BE2C (cell line): ENCODE measurements at regions not wholly inside any gene's neighbourhood (a gene's known extent, or its start where the extent isn't known, plus 50 kb on each side); places are given as distances from the start of the nearest gene placed in this dataset.

Experiments used
- DNase-seq: peaks from one replicate; pipeline ENCODE4 v3.0.0-alpha.2; 2020
- H3K27me3 ChIP-seq: fragments of 250-450 bp; sonication (Bioruptor Pico); 2 replicates; pipeline ENCODE4 v1.5.1; 2020; ENCODE audit warnings: mild to moderate bottlenecking
- H3K36me3 ChIP-seq: fragments of 250-450 bp; sonication (Bioruptor Pico); 2 replicates; pipeline ENCODE4 v1.5.1; 2020; ENCODE audit warnings: mild to moderate bottlenecking
- H3K4me1 ChIP-seq: fragments of 250-450 bp; sonication (Bioruptor Pico); 2 replicates; pipeline ENCODE4 v1.5.1; 2020
- H3K4me3 ChIP-seq: 2 replicates; pipeline ENCODE4 v1.5.1; 2011; ENCODE audit warnings: low read depth, low read length
- H3K9me3 ChIP-seq: fragments of 250-450 bp; sonication (Bioruptor Pico); 2 replicates; pipeline ENCODE4 v1.5.1; 2020
- TF ChIP-seq, protein P1 (sequence below): IDR thresholded peaks from 2 replicates; pipeline ENCODE4 v1.5.1; 2012; ENCODE audit warnings: mild to moderate bottlenecking, low read depth, low read length

GRCh38 chr16:86881118-86881510 is 302.8 kb downstream of the FOXL1 start:
- H3K36me3 ChIP-seq = no peaks in the 10 kb centered on the region
- TF ChIP-seq, protein P1, sequence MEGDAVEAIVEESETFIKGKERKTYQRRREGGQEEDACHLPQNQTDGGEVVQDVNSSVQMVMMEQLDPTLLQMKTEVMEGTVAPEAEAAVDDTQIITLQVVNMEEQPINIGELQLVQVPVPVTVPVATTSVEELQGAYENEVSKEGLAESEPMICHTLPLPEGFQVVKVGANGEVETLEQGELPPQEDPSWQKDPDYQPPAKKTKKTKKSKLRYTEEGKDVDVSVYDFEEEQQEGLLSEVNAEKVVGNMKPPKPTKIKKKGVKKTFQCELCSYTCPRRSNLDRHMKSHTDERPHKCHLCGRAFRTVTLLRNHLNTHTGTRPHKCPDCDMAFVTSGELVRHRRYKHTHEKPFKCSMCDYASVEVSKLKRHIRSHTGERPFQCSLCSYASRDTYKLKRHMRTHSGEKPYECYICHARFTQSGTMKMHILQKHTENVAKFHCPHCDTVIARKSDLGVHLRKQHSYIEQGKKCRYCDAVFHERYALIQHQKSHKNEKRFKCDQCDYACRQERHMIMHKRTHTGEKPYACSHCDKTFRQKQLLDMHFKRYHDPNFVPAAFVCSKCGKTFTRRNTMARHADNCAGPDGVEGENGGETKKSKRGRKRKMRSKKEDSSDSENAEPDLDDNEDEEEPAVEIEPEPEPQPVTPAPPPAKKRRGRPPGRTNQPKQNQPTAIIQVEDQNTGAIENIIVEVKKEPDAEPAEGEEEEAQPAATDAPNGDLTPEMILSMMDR = no peak
- no peak overlapping the region for H3K4me3 ChIP-seq
- no peaks in the 10 kb centered on the region for H3K9me3 ChIP-seq
- H3K27me3 ChIP-seq = no peaks in the 10 kb centered on the region; the same call in 1 of the 2 replicates
- no peaks in the 10 kb centered on the region for H3K4me1 ChIP-seq
- DNase-seq = no peak

DNA sequence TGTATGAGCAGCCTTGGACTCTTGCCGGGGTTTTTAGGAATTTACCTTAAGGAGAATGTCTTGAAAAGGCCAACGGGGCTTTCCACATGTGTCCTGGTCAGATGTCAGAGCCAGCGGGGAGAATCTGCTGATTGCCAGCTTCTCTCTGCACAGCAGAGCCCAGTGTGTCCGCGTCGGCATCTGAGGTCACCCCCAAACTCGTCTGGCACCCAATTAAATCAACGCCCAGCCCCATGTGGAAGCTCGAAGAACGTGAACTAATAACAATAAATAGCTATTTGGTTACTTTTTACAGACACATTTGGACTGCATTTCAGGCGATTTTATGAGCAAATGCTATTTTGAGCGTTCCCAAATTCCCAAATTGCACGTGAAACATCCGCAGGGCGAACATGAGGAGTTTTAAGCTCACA is 303.5 kb downstream of the FOXL1 start:
- no peak for DNase-seq
- no peak overlapping the region for H3K4me3 ChIP-seq
- no peaks in the 10 kb centered on the region; the same call in 1 of the 2 replicates for H3K27me3 ChIP-seq
- no peaks in the 10 kb centered on the region for H3K9me3 ChIP-seq
- H3K36me3 ChIP-seq = no peaks in the 10 kb centered on the region
- no peaks in the 10 kb centered on the region for H3K4me1 ChIP-seq
- TF ChIP-seq, protein P1 = no peak

DNA sequence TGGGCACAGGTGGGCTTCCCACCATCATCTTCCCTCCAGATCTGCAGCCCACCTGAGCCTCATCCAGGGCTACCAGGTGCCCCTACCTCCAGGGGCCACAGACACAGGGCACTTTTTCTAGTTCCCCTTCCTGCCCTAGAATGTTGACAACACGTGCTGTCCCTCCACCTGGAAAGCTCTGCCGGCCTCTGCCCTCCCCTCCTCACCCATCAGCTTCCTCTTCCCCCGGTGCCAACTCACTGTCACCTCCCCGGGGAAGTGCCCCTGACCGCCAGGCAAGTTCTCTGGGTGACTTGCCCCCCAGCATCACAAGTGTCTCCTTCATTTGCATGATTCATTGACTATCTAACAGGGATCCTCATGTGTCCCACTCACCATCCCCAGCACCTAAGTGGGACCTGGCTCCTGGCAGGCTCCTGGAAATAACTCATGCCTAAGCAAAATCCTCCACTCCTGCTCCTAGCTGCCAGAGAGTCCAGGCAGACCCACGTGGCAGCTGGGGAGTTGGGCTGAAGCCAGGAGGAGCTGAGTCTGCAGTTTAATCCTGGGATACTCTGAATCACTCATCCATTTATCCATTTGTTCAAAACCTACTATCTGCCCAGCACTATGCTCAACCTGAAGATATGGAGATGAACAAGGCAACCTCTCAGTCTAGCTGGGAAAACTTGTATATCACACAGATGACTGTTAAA is 304.4 kb downstream of the FOXL1 start:
- Histone ChIP-seq H3K27me3 (peaks cover 4% of the 10 kb centered on the region), H3K4me3 (no peak overlapping the region), H3K36me3 (no peaks in the 10 kb centered on the region), H3K4me1 (no peaks in the 10 kb centered on the region), H3K9me3 (no peaks in the 10 kb centered on the region)
- TF ChIP-seq, protein P1 = no peak
- DNase-seq = no peak

GRCh38 chr16:86883583-86884389 is 305.4 kb downstream of the FOXL1 start:
- H3K36me3 ChIP-seq = no peaks in the 10 kb centered on the region
- no peaks in the 10 kb centered on the region for H3K9me3 ChIP-seq
- TF ChIP-seq, protein P1 = no peak
- H3K27me3 ChIP-seq = peaks cover 4% of the 10 kb centered on the region
- no peak overlapping the region for H3K4me3 ChIP-seq
- no peak for DNase-seq
- no peaks in the 10 kb centered on the region for H3K4me1 ChIP-seq

DNA sequence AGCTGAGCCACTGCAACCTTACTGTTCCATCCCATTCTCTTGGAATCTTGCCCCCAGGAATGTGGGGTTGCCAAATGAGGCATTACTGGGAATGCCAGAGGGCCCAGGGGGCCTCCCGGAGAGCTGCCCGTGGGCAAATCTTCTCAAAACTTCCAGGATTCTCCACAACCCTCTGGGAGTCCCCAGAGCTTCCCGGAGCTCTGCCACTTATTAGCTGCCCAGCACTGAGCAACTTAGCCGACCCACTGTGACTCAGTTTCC is 306.0 kb downstream of the FOXL1 start:
- Histone ChIP-seq H3K9me3 (no peaks in the 10 kb centered on the region), H3K36me3 (no peaks in the 10 kb centered on the region), H3K27me3 (peaks cover 4% of the 10 kb centered on the region), H3K4me3 (no peak overlapping the region), H3K4me1 (no peaks in the 10 kb centered on the region)
- DNase-seq = no peak
- TF ChIP-seq, protein P1 = no peak

- DNase-seq = no peak
- TF ChIP-seq, protein P1 = no peak
- Histone ChIP-seq H3K27me3 (peaks cover 4% of the 10 kb centered on the region), H3K9me3 (no peaks in the 10 kb centered on the region), H3K4me1 (no peaks in the 10 kb centered on the region), H3K36me3 (no peaks in the 10 kb centered on the region), H3K4me3 (no peak overlapping the region)
Measured at GRCh38 chr16:86885139-86885538, 306.8 kb downstream of the FOXL1 start.
